Duodenal mucosa (tissue), 2 donors: ENCODE measurements at regions not wholly inside any gene's neighbourhood (a gene's known extent, or its start where the extent isn't known, plus 50 kb on each side); places are given as distances from the start of the nearest gene placed in this dataset.

Experiments used
- H3K27ac ChIP-seq: one replicate; pipeline ENCODE4 v1.7.0; 2013; ENCODE audit warnings: low read depth, low read length
- H3K27me3 ChIP-seq, 2 donors: one replicate each; pipeline ENCODE4 v1.7.0; 2013; ENCODE audit warnings: low read length in 2 of 2, control low read depth in 1 of 2; ENCODE audit not compliant: insufficient read depth in 2 of 2, control insufficient read depth in 1 of 2
- H3K36me3 ChIP-seq, 2 donors: one replicate each; pipeline ENCODE4 v1.7.0; 2013; ENCODE audit warnings: low read length in 2 of 2, control low read depth in 1 of 2; ENCODE audit not compliant: insufficient read depth in 2 of 2, control insufficient read depth in 1 of 2
- H3K4me1 ChIP-seq, 2 donors: one replicate each; pipeline ENCODE4 v1.7.0; 2013; ENCODE audit warnings: low read length in 2 of 2, control low read depth in 1 of 2; ENCODE audit not compliant: insufficient read depth in 2 of 2, control insufficient read depth in 1 of 2
- H3K4me3 ChIP-seq, 2 donors: one replicate each; pipeline ENCODE4 v1.7.0; 2013; ENCODE audit warnings: low read length in 2 of 2, low read depth in 1 of 2
- H3K9ac ChIP-seq, 2 donors: one replicate each; pipeline ENCODE4 v1.7.0; 2013; ENCODE audit warnings: low read length in 2 of 2, low read depth in 1 of 2
- H3K9me3 ChIP-seq, 2 donors: one replicate each; pipeline ENCODE4 v1.7.0; 2013; ENCODE audit warnings: low read length in 2 of 2, control low read depth in 1 of 2; ENCODE audit not compliant: control insufficient read depth in 1 of 2

DNA sequence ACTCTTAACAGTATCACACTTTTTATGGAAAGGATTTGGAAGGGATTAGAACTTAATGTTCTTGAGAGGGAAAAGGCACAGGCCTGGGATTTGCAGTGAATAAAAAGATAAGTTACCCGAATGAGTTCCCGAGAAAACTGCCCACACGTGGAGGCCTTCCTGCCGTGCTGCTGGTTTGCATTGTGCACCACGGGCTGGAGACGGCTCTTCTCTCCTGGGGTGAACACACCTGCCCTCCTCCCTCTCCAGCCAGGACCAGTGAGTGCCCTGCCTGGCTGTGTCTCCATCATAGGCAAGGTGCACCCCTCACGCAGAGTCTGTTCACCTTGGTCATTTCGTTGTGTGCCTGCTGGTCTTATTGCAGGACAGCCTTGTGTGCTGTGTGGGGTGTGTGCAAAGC is 336.3 kb upstream of the SHH start:
- Histone ChIP-seq H3K9me3 (no peaks in the 10 kb centered on the region), H3K9ac (no peak overlapping the region), H3K4me3 (no peak overlapping the region), H3K4me1 (peaks cover 8 to 9% of the 10 kb centered on the region in 2 donors), H3K36me3 (no peaks in the 10 kb centered on the region), H3K27me3 (no peaks in the 10 kb centered on the region), H3K27ac (no peak overlapping the region)

DNA sequence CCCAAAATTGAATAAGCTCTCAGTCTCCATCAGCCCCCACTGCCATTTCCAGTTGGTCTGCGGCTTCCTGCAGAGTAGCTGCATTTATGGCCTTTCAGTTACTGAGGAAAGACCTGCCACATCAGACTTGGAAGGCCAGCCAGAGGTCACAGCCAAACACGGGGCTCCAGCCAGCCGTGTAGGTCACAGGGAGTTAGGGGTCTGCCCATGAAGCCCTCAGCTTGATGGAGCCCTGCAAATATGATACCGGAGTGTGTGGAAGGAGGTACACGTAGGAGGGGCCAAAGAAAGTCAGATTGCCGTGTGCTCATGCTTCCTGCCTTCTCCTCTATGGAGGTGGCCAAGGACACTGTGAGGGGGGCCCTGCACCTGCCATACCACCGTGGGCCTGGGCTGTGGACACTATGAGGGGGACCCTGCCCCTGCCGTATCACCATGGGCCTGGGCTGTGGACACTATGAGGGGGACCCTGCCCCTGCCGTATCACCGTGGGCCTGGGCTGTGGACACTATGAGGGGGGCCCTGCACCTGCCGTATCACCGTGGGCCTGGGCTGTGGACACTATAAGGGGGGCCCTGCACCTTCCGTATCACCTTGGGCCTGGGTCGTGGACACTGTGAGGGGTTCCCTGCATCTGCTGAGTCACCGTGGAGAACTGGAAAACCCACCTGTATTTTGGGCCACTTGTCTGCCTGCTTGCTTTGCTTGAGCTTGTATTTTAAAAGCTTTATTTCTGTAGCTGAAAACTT is 335.7 kb upstream of the SHH start:
- Histone ChIP-seq H3K9me3 (no peaks in the 10 kb centered on the region), H3K27ac (no peak overlapping the region), H3K27me3 (no peaks in the 10 kb centered on the region)

DNA sequence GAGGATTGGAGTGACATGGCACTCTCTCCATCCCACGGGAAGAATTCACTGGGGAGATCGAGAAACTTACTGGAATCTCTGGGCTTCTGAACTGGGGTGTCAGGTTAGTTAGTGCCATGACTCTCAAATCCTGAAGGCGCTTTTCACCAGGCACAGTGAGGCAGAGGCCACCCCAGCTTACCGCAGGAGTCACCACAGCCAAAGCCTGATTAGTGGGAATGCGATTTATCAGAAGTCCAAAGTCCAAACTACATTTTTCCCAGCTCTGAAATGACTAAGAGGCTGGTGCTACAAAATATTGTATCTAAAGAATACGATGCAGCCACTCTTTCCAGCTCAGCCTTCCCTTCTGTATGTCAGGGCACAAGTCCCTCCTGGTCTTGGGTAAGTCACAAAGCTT is 334.8 kb upstream of the SHH start:
- Histone ChIP-seq H3K9ac (no peak overlapping the region), H3K27ac (no peak overlapping the region), H3K9me3 (no peaks in the 10 kb centered on the region), H3K4me3 (no peak overlapping the region), H3K4me1 (peaks cover 8 to 9% of the 10 kb centered on the region in 2 donors), H3K36me3 (no peaks in the 10 kb centered on the region), H3K27me3 (no peaks in the 10 kb centered on the region)

More for the DNA sequence above, 335.7 kb upstream of the SHH start:
- no peaks in the 10 kb centered on the region for H3K36me3 ChIP-seq
- no peak overlapping the region for H3K9ac ChIP-seq
- no peak overlapping the region for H3K4me3 ChIP-seq
- peaks cover 8 to 9% of the 10 kb centered on the region in 2 donors for H3K4me1 ChIP-seq

DNA sequence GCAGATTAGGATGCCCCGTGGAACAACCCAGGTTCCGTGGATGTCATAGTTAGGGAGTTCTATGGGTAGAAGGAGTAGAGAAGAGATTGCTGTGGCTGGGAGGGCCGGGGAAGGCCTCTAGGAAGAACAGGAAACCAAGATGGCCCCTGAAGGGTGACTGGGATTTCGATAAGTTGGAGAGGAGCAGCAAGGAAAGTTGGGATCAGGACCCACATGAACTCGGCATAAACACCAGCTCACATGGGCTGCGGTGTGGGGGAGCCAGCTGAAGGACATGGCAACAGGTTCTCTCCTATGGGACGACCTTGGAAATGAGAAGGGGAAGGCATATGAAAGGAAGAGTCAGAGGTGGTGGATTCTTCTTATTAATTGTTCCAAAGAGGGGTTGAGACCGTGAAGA is 333.7 kb upstream of the SHH start:
- H3K27ac ChIP-seq = no peak overlapping the region
- no peaks in the 10 kb centered on the region for H3K9me3 ChIP-seq
- H3K36me3 ChIP-seq = no peaks in the 10 kb centered on the region
- no peaks in the 10 kb centered on the region for H3K27me3 ChIP-seq
- H3K9ac ChIP-seq = no peak overlapping the region
- no peak overlapping the region for H3K4me3 ChIP-seq
- H3K4me1 ChIP-seq = peaks cover 8 to 9% of the 10 kb centered on the region in 2 donors

DNA sequence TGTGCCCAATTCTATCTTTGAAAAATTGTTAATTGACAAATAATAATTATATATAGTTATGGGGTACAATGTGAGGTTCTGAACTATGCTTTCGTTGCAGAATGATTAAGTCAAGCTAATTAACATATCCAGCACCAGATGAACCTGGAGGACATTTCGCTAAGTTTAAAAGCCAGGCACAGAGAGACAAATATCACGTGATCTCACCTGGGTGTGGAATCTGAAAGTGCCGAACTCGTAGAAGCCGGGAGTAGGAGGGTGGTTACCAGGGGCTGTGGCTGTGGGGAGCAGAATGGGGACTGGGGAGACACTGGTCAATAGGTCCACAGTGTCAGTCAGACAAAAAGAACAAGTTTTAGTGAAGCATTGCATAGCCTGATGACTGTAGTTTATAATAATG is 332.9 kb upstream of the SHH start:
- Histone ChIP-seq H3K27me3 (no peaks in the 10 kb centered on the region), H3K9me3 (no peaks in the 10 kb centered on the region), H3K36me3 (no peaks in the 10 kb centered on the region), H3K4me1 (peaks cover 8 to 9% of the 10 kb centered on the region in 2 donors), H3K4me3 (no peak overlapping the region), H3K9ac (no peak overlapping the region), H3K27ac (no peak overlapping the region)

DNA sequence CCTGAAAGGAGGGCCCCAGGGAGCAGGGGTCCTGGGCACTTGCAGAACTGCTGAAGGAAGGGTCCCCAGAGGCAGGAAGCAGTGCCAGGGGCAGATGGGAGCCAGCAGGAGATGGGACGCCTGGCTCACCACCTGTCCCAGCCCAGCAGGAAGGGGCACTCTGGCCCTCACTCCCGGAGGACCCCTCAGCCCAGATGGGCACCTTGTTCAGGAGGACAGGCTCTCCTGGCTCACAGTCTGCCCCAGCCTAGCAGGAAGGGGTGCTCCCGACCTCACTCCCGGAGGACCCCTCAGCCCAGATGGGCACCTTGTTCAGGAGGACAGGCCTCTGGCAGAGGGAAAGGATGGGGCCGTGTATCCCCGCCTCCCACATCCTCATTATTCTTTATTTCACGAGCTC is 331.4 kb upstream of the SHH start:
- Histone ChIP-seq H3K4me1 (peaks cover 8 to 9% of the 10 kb centered on the region in 2 donors), H3K27ac (no peak overlapping the region), H3K36me3 (no peaks in the 10 kb centered on the region), H3K9me3 (no peaks in the 10 kb centered on the region), H3K27me3 (peaks cover 0 to 8% of the 10 kb centered on the region in 2 donors), H3K9ac (no peak overlapping the region), H3K4me3 (no peak overlapping the region)

DNA sequence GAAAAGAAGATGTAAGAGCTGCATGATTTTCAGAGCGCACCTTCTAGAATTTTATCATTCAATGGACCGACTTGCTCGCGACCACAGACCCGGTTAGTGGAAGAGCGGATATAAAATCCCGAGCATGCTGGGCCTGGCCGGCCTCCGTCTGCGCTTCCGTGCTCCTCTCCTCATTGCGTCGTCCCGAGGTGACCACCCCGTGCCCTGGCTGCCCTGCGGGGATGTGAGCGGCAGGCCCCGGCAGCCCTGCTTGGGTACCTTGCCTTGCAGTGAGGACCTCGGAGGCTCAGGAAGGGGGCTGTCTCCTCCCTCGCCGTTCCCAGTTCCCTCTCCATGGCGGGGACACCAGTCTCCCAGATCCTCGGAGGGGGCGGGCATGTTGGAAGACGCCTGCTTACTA is 330.9 kb upstream of the SHH start:
- Histone ChIP-seq H3K36me3 (no peaks in the 10 kb centered on the region), H3K27me3 (peaks cover 0 to 8% of the 10 kb centered on the region in 2 donors)

DNA sequence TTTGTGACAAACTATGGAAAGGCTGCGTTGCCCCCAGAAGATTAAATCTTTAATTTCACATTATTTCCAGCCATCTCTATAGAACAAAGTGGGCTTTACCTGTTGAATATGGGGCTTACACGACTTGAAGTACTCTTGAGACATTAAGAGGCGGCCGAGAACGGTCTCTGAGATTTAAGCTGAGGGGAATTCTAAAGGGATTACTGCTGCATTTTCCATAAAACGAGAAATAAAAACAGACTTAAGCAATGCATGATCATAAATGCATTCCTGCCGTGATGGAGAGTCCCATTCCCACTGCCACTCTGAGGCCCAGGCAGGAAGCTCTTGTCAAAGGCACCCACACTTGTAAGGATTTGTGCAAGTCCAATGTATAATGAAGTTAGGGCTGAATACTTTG is 329.7 kb upstream of the SHH start:
- Histone ChIP-seq H3K9ac (no peak overlapping the region), H3K27me3 (peaks cover 0 to 8% of the 10 kb centered on the region in 2 donors), H3K36me3 (no peaks in the 10 kb centered on the region), H3K9me3 (no peaks in the 10 kb centered on the region), H3K4me3 (no peak overlapping the region), H3K27ac (no peak overlapping the region), H3K4me1 (peaks cover 2 to 3% of the 10 kb centered on the region in 2 donors)

More for the DNA sequence above, 330.9 kb upstream of the SHH start:
- H3K4me1 ChIP-seq = peaks cover 8 to 9% of the 10 kb centered on the region in 2 donors
- no peak overlapping the region for H3K27ac ChIP-seq
- H3K9ac ChIP-seq = no peak overlapping the region
- no peaks in the 10 kb centered on the region for H3K9me3 ChIP-seq
- H3K4me3 ChIP-seq = no peak overlapping the region

DNA sequence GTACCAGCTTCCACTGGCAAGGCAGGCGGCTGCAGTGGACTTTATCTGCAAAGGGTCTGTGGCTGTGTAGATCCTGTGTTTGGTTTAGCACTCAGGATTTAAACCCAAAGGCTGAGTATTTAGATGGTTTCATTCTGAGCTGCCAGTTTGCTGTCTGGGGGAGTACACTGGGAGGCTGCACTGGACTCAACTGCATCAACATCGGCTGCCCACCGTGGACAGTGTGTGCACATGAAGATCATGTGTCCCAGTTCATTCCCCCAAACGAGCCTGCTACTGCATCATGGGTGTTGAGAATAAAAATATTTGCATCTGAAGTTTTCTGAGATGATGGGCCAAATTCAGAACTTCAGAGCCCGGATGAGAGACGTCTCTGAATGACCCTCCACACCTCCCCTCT is 328.6 kb upstream of the SHH start:
- Histone ChIP-seq H3K9ac (no peak overlapping the region), H3K4me1 (no peaks in the 10 kb centered on the region), H3K27ac (no peak overlapping the region), H3K36me3 (no peaks in the 10 kb centered on the region), H3K4me3 (no peak overlapping the region), H3K27me3 (peaks cover 0 to 8% of the 10 kb centered on the region in 2 donors), H3K9me3 (no peaks in the 10 kb centered on the region)

DNA sequence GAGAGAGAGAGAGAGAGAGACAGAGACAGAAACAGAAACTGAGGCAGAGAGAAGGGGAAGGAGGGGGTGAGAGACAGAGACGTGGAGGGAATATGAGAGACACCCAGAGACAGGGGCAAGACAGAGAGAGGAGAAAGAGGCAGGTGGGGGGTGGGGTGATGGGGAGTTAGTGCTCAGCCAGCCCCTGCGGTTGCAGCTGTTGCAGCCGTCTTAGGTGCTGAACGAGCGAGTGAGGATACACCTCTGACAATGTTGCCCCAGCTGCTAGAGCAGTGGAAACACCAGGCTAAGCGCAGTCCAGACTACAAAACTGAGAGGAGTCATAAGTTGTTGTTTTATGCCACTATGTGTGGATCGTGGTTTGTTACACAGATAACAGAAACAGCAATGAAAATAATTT is 328.2 kb upstream of the SHH start:
- no peaks in the 10 kb centered on the region for H3K4me1 ChIP-seq
- H3K9ac ChIP-seq = no peak overlapping the region
- H3K27ac ChIP-seq = no peak overlapping the region
- no peaks in the 10 kb centered on the region for H3K9me3 ChIP-seq
- H3K36me3 ChIP-seq = no peaks in the 10 kb centered on the region
- peaks cover 0 to 8% of the 10 kb centered on the region in 2 donors for H3K27me3 ChIP-seq
- no peak overlapping the region for H3K4me3 ChIP-seq
